ENCODE measurements at regions not wholly inside any gene's neighbourhood (a gene's known extent, or its start where the extent isn't known, plus 50 kb on each side); places are given as distances from the start of the nearest gene placed in this dataset.

DNA sequence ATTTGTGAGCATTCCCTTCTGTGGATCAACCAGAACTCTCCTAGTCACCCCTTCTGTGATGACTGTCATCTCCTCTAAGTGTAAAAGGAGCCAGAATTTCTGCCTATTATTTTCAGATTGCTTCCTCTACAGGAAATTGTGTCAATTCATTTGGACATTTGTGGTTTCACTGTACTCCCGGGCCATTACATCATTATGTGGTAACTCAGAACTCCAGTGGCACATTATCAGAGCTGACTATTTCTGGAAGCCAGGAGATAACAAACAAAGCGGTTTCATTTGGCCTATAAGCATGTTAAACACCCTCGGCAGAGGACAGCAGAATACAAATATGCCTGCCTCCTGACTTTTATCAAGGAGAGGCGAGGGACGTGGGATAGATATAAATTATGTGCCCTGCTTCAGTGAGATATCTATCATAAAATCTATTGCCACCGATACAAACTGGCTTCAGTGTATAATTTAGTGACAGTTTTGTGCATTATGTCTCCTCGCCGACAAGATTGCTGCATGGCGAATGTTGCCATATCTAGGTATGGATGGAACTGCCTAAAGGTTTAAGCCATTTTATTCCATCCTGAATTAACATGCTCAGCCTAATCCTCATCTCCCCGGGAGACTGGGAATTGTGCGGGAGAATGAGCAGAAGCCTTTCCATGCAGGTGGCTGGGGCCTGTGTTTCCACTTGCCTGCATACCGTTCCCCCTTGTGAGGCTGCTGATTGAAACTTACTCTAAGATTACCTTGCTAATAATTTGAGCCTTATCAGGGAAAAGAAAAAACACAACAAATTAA lies 193.4 kb upstream of the SEMA6D start:
- Histone ChIP-seq H3K27me3 (replicated peaks in 1 of 4; ENCODE audit: control extremely low read depth in 1 of 4, control insufficient read depth in 3 of 4, insufficient read depth in 4 of 4, low read length in 3 of 4) (no peaks in the 10 kb centered on the region), H3K36me3 (replicated peaks in 1 of 2; ENCODE audit: control extremely low read depth in 1 of 2, control insufficient read depth in 1 of 2, extremely low read depth in 1 of 2, insufficient read depth in 2 of 2, low read length in 1 of 2) (no peaks in the 10 kb centered on the region), H3K4me3 (ENCODE audit: control extremely low read depth in 1 of 5, extremely low read depth in 1 of 5, insufficient read depth in 1 of 5, low read depth in 2 of 5, low read length in 4 of 5) (no peak overlapping the region), H3K4me2 (replicated peaks; ENCODE audit: low read depth, low read length, poor library complexity, severe bottlenecking) (no peak overlapping the region), H3K9me3 (ENCODE audit: control extremely low read depth in 1 of 3, control insufficient read depth in 2 of 3, insufficient read depth in 1 of 3, low read length in 2 of 3) (no peaks in the 10 kb centered on the region), H3K27ac (ENCODE audit: low read length in 2 of 2) (no peak overlapping the region), H3K79me2 (ENCODE audit: control insufficient read depth, insufficient read depth, low read length) (no peaks in the 10 kb centered on the region), H4K20me1 (ENCODE audit: control insufficient read depth, insufficient read depth, low read length, poor library complexity, severe bottlenecking) (no peaks in the 10 kb centered on the region), H3K9ac (ENCODE audit: low read length) (no peak overlapping the region), H3K4me1 (ENCODE audit: control insufficient read depth in 2 of 2, insufficient read depth in 2 of 2, low read length in 2 of 2) (no peaks in the 10 kb centered on the region), H2AFZ (ENCODE audit: insufficient read depth, low read depth, low read length, poor library complexity, severe bottlenecking) (no peak overlapping the region)
- TF ChIP-seq, protein P1, sequence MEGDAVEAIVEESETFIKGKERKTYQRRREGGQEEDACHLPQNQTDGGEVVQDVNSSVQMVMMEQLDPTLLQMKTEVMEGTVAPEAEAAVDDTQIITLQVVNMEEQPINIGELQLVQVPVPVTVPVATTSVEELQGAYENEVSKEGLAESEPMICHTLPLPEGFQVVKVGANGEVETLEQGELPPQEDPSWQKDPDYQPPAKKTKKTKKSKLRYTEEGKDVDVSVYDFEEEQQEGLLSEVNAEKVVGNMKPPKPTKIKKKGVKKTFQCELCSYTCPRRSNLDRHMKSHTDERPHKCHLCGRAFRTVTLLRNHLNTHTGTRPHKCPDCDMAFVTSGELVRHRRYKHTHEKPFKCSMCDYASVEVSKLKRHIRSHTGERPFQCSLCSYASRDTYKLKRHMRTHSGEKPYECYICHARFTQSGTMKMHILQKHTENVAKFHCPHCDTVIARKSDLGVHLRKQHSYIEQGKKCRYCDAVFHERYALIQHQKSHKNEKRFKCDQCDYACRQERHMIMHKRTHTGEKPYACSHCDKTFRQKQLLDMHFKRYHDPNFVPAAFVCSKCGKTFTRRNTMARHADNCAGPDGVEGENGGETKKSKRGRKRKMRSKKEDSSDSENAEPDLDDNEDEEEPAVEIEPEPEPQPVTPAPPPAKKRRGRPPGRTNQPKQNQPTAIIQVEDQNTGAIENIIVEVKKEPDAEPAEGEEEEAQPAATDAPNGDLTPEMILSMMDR (IDR thresholded peaks at IDR 0.05) = no peak
- no peak for TF ChIP-seq EZH2 (IDR thresholded peaks at IDR 0.05; ENCODE audit: borderline replicate concordance, insufficient read depth, low read depth, low read length, poor library complexity, severe bottlenecking)
- intact Hi-C loops (cut with micrococcal nuclease) = no loop called here
- ChIA-PET CTCF (no interaction called here), POLR2A (no interaction called here)
- no peak for ATAC-seq (ENCODE audit: low read depth)
- Mint-ChIP-seq H3K4me1 (no peaks in the 10 kb centered on the region), H3K27ac (no peak overlapping the region), H3K27me3 (no peaks in the 10 kb centered on the region), H3K9me3 (ENCODE audit: insufficient read depth) (no peaks in the 10 kb centered on the region), H3K4me3 (no peak overlapping the region)
- WGBS (ENCODE audit: insufficient coverage) = 67% methylated on average over 5 of the region's 12 CpGs
- no peak for DNase-seq

- H3K9me3 ChIP-seq (ENCODE audit: control extremely low read depth in 1 of 3, control insufficient read depth in 2 of 3, insufficient read depth in 1 of 3, low read length in 2 of 3) = peaks cover 0 to 3% (median 0%) of the 10 kb centered on the region in 3 donors
- H3K4me2 ChIP-seq (replicated peaks; ENCODE audit: low read depth, low read length, poor library complexity, severe bottlenecking) = no peak overlapping the region
- H3K4me3 ChIP-seq (ENCODE audit: control extremely low read depth in 1 of 5, extremely low read depth in 1 of 5, insufficient read depth in 1 of 5, low read depth in 2 of 5, low read length in 4 of 5) = no peak overlapping the region
- no CpG with 5 or more reads among the region's 1 CpG for WGBS (ENCODE audit: insufficient coverage)
- no peaks in the 10 kb centered on the region for H3K27me3 Mint-ChIP-seq
- H3K4me3 Mint-ChIP-seq = no peak overlapping the region
- DNase-seq (no peak), ATAC-seq (ENCODE audit: low read depth) (no peak)
- CTCF ChIA-PET = no interaction called here
- H3K9ac ChIP-seq (ENCODE audit: low read length) = no peak overlapping the region
- no peak overlapping the region for H3K27ac Mint-ChIP-seq
- POLR2A ChIA-PET = no interaction called here
- no peaks in the 10 kb centered on the region for H3K79me2 ChIP-seq (ENCODE audit: control insufficient read depth, insufficient read depth, low read length)
- intact Hi-C loops (cut with micrococcal nuclease) = no loop called here
- no peaks in the 10 kb centered on the region for H3K4me1 Mint-ChIP-seq
- H3K27me3 ChIP-seq (replicated peaks in 1 of 4; ENCODE audit: control extremely low read depth in 1 of 4, control insufficient read depth in 3 of 4, insufficient read depth in 4 of 4, low read length in 3 of 4) = no peaks in the 10 kb centered on the region
- no peaks in the 10 kb centered on the region for H3K4me1 ChIP-seq (ENCODE audit: control insufficient read depth in 2 of 2, insufficient read depth in 2 of 2, low read length in 2 of 2)
- H2AFZ ChIP-seq (ENCODE audit: insufficient read depth, low read depth, low read length, poor library complexity, severe bottlenecking) = no peak overlapping the region
- H3K36me3 ChIP-seq (replicated peaks in 1 of 2; ENCODE audit: control extremely low read depth in 1 of 2, control insufficient read depth in 1 of 2, extremely low read depth in 1 of 2, insufficient read depth in 2 of 2, low read length in 1 of 2) = no peaks in the 10 kb centered on the region
- H3K27ac ChIP-seq (ENCODE audit: low read length in 2 of 2) = no peak overlapping the region
- TF ChIP-seq, protein P1 (IDR thresholded peaks at IDR 0.05) = no peak
- no peak for TF ChIP-seq EZH2 (IDR thresholded peaks at IDR 0.05; ENCODE audit: borderline replicate concordance, insufficient read depth, low read depth, low read length, poor library complexity, severe bottlenecking)
- H3K9me3 Mint-ChIP-seq (ENCODE audit: insufficient read depth) = no peaks in the 10 kb centered on the region
- H4K20me1 ChIP-seq (ENCODE audit: control insufficient read depth, insufficient read depth, low read length, poor library complexity, severe bottlenecking) = no peaks in the 10 kb centered on the region
Measured at GRCh38 chr15:47529241-47529640, 188.1 kb upstream of the SEMA6D start.

All from B cell (primary cell).